H1 (cell line): ENCODE measurements at regions not wholly inside any gene's neighbourhood (a gene's known extent, or its start where the extent isn't known, plus 50 kb on each side); places are given as distances from the start of the nearest gene placed in this dataset.

Experiments used
- CTCF ChIA-PET: fragments of 300-600 bp; sonication (Branson Sonifier 250); formaldehyde crosslinking; loops from one replicate; lab custom pipeline; 2021; ENCODE audit not compliant: partially characterized antibody; lab: Charles Lee
- POLR2A ChIA-PET: fragments of 300-600 bp; sonication (Branson Sonifier 250); formaldehyde crosslinking; loops from one replicate; lab custom pipeline; 2021; ENCODE audit warnings: inconsistent platforms; ENCODE audit not compliant: partially characterized antibody; lab: Charles Lee
- DNase-seq, 2 experiments: peaks; one replicate each; pipeline versions ENCODE4 v3.0.0 to v3.0.0-alpha.2; 2010 to 2022; ENCODE audit warnings: low spot score in 2 of 2, low read depth in 1 of 2, mixed read lengths in 1 of 2
- FAIRE-seq: peaks from 2 replicates; lab custom pipeline; 2011; peaks lifted over from hg19 to GRCh38; lab: Jason Lieb, UNC
- H2AFZ ChIP-seq: 2 replicates; pipeline ENCODE4 v1.8.1; 2012; ENCODE audit warnings: low read length, inconsistent platforms
- H2AK5ac ChIP-seq: 2 replicates; pipeline ENCODE4 v1.6.1; 2013; ENCODE audit warnings: low read depth, low read length
- H2BK120ac ChIP-seq: replicated peaks from 2 replicates; pipeline ENCODE3; 2013; ENCODE audit warnings: low read depth, low read length, inconsistent platforms
- H2BK12ac ChIP-seq: 2 replicates; pipeline ENCODE4 v1.6.1; 2013; ENCODE audit warnings: low read depth, low read length
- H2BK15ac ChIP-seq: 2 replicates; pipeline ENCODE4 v1.6.1; 2013; ENCODE audit warnings: low read length
- H2BK20ac ChIP-seq: 2 replicates; pipeline ENCODE4 v1.6.1; 2013; ENCODE audit warnings: low read length
- H2BK5ac ChIP-seq: 2 replicates; pipeline ENCODE4 v1.6.1; 2013; ENCODE audit warnings: low read depth, low read length
- H3K14ac ChIP-seq: 2 replicates; pipeline ENCODE4 v1.6.1; 2013; ENCODE audit warnings: inconsistent platforms; ENCODE audit not compliant: insufficient read length
- H3K18ac ChIP-seq: 2 replicates; pipeline ENCODE4 v1.6.1; 2013; ENCODE audit warnings: low read length; ENCODE audit errors: extremely low read depth
- H3K23ac ChIP-seq: 2 replicates; pipeline ENCODE4 v1.6.1; 2013; ENCODE audit warnings: inconsistent platforms; ENCODE audit not compliant: insufficient read length
- H3K23me2 ChIP-seq: 2 replicates; pipeline ENCODE4 v1.6.1; 2013; ENCODE audit warnings: low read depth, low read length
- H3K27ac ChIP-seq: 2 replicates; pipeline ENCODE4 v1.6.1; 2011; ENCODE audit warnings: low read depth, low read length, inconsistent platforms
- H3K27me3 ChIP-seq, 4 experiments: replicated peaks in 1 of 4; 1 replicate in 1 of 4; 2 replicates in 3 of 4; pipeline versions ENCODE4 v1.6.1 to v1.8.1; 2011 to 2013; ENCODE audit warnings: low read length in 3 of 4, mild to moderate bottlenecking in 3 of 4, inconsistent platforms in 2 of 4, mixed read lengths in 2 of 4, moderate library complexity in 1 of 4; ENCODE audit not compliant: control insufficient read depth in 3 of 4, insufficient read depth in 3 of 4; ENCODE audit errors: extremely low read depth in 1 of 4
- H3K36me3 ChIP-seq, 4 experiments: 2 replicates each; pipeline versions ENCODE4 v1.6.1 to v1.8.1; 2011 to 2013; ENCODE audit warnings: mild to moderate bottlenecking in 4 of 4, low read length in 3 of 4, moderate library complexity in 2 of 4, control low read depth in 1 of 4, inconsistent platforms in 1 of 4; ENCODE audit not compliant: insufficient read depth in 4 of 4, control insufficient read depth in 2 of 4
- H3K4ac ChIP-seq: replicated peaks from 2 replicates; pipeline ENCODE3; 2013; ENCODE audit warnings: low read length, low read depth, mixed read lengths, inconsistent platforms; ENCODE audit not compliant: insufficient read length
- H3K4me1 ChIP-seq, 4 experiments: replicated peaks in 1 of 4; 1 replicate in 1 of 4; 2 replicates in 3 of 4; pipeline versions ENCODE4 v1.6.1 to v1.8.1; 2011 to 2013; ENCODE audit warnings: low read length in 3 of 4, inconsistent platforms in 2 of 4, mixed read lengths in 1 of 4; ENCODE audit not compliant: insufficient read depth in 4 of 4, control insufficient read depth in 3 of 4
- H3K4me2 ChIP-seq, 2 experiments: 2 replicates each; pipeline versions ENCODE4 v1.6.1 to v1.8.1; 2011 to 2013; ENCODE audit warnings: low read depth in 2 of 2, low read length in 2 of 2, control low read depth in 1 of 2, inconsistent platforms in 1 of 2, mild to moderate bottlenecking in 1 of 2; ENCODE audit not compliant: insufficient read depth in 1 of 2
- H3K4me3 ChIP-seq, 4 experiments: fragments of 200-600, 300-600 bp in 1 of 4; sonication (generic), shearing (Covaris generic), sonication (Bioruptor Twin) in 1 of 4; 2 replicates each; pipeline versions ENCODE4 v1.5.1 to v1.8.1; 2011 to 2016; ENCODE audit warnings: low read length in 4 of 4, low read depth in 3 of 4, control low read depth in 2 of 4, inconsistent platforms in 2 of 4, mild to moderate bottlenecking in 2 of 4, mixed read lengths in 1 of 4, moderate library complexity in 1 of 4; ENCODE audit not compliant: insufficient read depth in 2 of 4; ENCODE audit errors: extremely low read depth in 1 of 4
- H3K56ac ChIP-seq: replicated peaks from 2 replicates; pipeline ENCODE3; 2013; ENCODE audit warnings: low read depth, mild to moderate bottlenecking, mixed read lengths, low read length, inconsistent platforms; ENCODE audit not compliant: insufficient read length
- H3K79me1 ChIP-seq: 2 replicates; pipeline ENCODE4 v1.6.1; 2013; ENCODE audit warnings: low read depth, low read length, control low read depth
- H3K79me2 ChIP-seq, 2 experiments: 2 replicates each; pipeline versions ENCODE4 v1.6.1 to v1.8.1; 2012 to 2013; ENCODE audit warnings: low read length in 2 of 2, mild to moderate bottlenecking in 2 of 2, inconsistent platforms in 1 of 2; ENCODE audit not compliant: insufficient read depth in 2 of 2, control insufficient read depth in 1 of 2
- H3K9ac ChIP-seq, 4 experiments: replicated peaks in 1 of 4; 1 replicate in 1 of 4; 2 replicates in 3 of 4; pipeline versions ENCODE4 v1.6.1 to v1.8.1; 2011 to 2013; ENCODE audit warnings: low read depth in 3 of 4, low read length in 3 of 4, control low read depth in 2 of 4, mild to moderate bottlenecking in 2 of 4, moderate library complexity in 2 of 4, inconsistent platforms in 1 of 4; ENCODE audit errors: extremely low read depth in 1 of 4
- H3K9me3 ChIP-seq, 2 experiments: 2 replicates each; pipeline versions ENCODE4 v1.6.1 to v1.8.1; 2012 to 2013; ENCODE audit warnings: mild to moderate bottlenecking in 2 of 2, moderate library complexity in 2 of 2, control low read depth in 1 of 2, inconsistent platforms in 1 of 2, low read depth in 1 of 2, low read length in 1 of 2, mixed read lengths in 1 of 2; ENCODE audit not compliant: insufficient read depth in 2 of 2
- H4K20me1 ChIP-seq, 2 experiments: replicated peaks in 1 of 2; 2 replicates each; pipeline versions ENCODE3 to v1.8.1; 2011 to 2013; ENCODE audit warnings: inconsistent platforms in 2 of 2, low read length in 2 of 2, mild to moderate bottlenecking in 1 of 2; ENCODE audit not compliant: insufficient read depth in 2 of 2, control insufficient read depth in 1 of 2
- H4K5ac ChIP-seq: 2 replicates; pipeline ENCODE4 v1.6.1; 2013; ENCODE audit warnings: low read length, low read depth, mixed read lengths, inconsistent platforms; ENCODE audit not compliant: insufficient read length
- H4K8ac ChIP-seq: 2 replicates; pipeline ENCODE4 v1.8.0; 2013; ENCODE audit warnings: mild to moderate bottlenecking, moderate library complexity, low read length, inconsistent platforms; ENCODE audit not compliant: insufficient read depth; ENCODE audit errors: extremely low read depth
- H4K91ac ChIP-seq: replicated peaks from 2 replicates; pipeline ENCODE3; 2013; ENCODE audit warnings: low read length, mixed read lengths, inconsistent platforms; ENCODE audit not compliant: insufficient read length
- CHD1 ChIP-seq: IDR thresholded peaks from 2 replicates; pipeline ENCODE4 v1.6.1; 2012; ENCODE audit warnings: low read depth, low read length, improper control_type of control experiment
- E2F6 ChIP-seq: IDR thresholded peaks from 2 replicates; pipeline ENCODE4 v1.6.1; 2012; ENCODE audit warnings: inconsistent platforms
- FOSL1 ChIP-seq: IDR thresholded peaks from 2 replicates; pipeline ENCODE4 v1.6.1; 2011; ENCODE audit warnings: mild to moderate bottlenecking, low read depth, low read length, moderate library complexity; ENCODE audit not compliant: insufficient read depth
- JUN ChIP-seq: IDR thresholded peaks from 2 replicates; pipeline ENCODE4 v1.6.1; 2011; ENCODE audit warnings: low read depth, mild to moderate bottlenecking, improper control_type of control experiment, low read length
- JUND ChIP-seq: IDR thresholded peaks from 2 replicates; pipeline ENCODE4 v1.6.1; 2011; ENCODE audit warnings: mild to moderate bottlenecking, improper control_type of control experiment, low read length
- MAFK ChIP-seq: IDR thresholded peaks from 2 replicates; pipeline ENCODE4 v1.6.1; 2012; ENCODE audit warnings: low read depth, mild to moderate bottlenecking, improper control_type of control experiment, low read length
- PHF8 ChIP-seq: fragments of 200-600 bp; sonication (generic); conservative IDR thresholded peaks from 2 replicates; pipeline ENCODE4 v1.7.1; 2012; ENCODE audit warnings: low read depth, mild to moderate bottlenecking, inconsistent platforms, low read length, moderate library complexity
- SAP30 ChIP-seq: fragments of 300-600 bp; sonication (generic); IDR thresholded peaks from 2 replicates; pipeline ENCODE4 v1.7.1; 2012; ENCODE audit warnings: low read length, moderate library complexity, mild to moderate bottlenecking, inconsistent platforms; ENCODE audit not compliant: insufficient read depth, insufficient replicate concordance
- SIRT6 ChIP-seq: IDR thresholded peaks from one replicate; pipeline ENCODE4 v1.7.1; 2012; ENCODE audit warnings: low read length, inconsistent platforms
- SRF ChIP-seq: IDR thresholded peaks from 2 replicates; pipeline ENCODE4 v1.6.1; 2011; ENCODE audit warnings: mild to moderate bottlenecking, low read depth, low read length, moderate library complexity
- TBP ChIP-seq: IDR thresholded peaks from 2 replicates; pipeline ENCODE4 v1.6.1; 2011; ENCODE audit warnings: low read depth, low read length, improper control_type of control experiment
- YY1 ChIP-seq: IDR thresholded peaks from 2 replicates; pipeline ENCODE4 v1.6.1; 2011; ENCODE audit warnings: low read depth, mild to moderate bottlenecking, low read length
- WGBS, 2 experiments: shearing (Covaris generic) in 1 of 2; methylation state at CpG; one replicate each; pipeline versions ENCODE4 v1.1.6 to v1.1.7; 2013 to 2015; ENCODE audit warnings: low lambda C conversion rate in 2 of 2, mixed read lengths in 2 of 2, inconsistent platforms in 1 of 2, low coverage in 1 of 2, missing lambda C conversion rate in 1 of 2; ENCODE audit not compliant: insufficient replicate concordance in 2 of 2, insufficient coverage in 1 of 2, insufficient read length in 1 of 2; ENCODE audit errors: extremely low coverage in 1 of 2, missing lambda C conversion rate in 1 of 2; 5-methylcytosine and 5-hydroxymethylcytosine counted together

- H3K4me3 ChIP-seq: no peak overlapping the region
- H2BK12ac ChIP-seq: no peak overlapping the region
- no peak overlapping the region for H3K4ac ChIP-seq
- WGBS, 2 experiments: 77% methylated on average over 7 of the region's 7 CpGs; no CpG with 5 or more reads in 1 of the 2 experiments
- no peak overlapping the region for H4K5ac ChIP-seq
- H3K56ac ChIP-seq: no peak overlapping the region
- H2BK120ac ChIP-seq: no peak overlapping the region
- TF ChIP-seq TBP: no peak
- TF ChIP-seq CHD1: no peak
- TF ChIP-seq PHF8: no peak
- no peak for TF ChIP-seq MAFK
- no peak for TF ChIP-seq SIRT6
- TF ChIP-seq JUND: no peak
- no peak for TF ChIP-seq SRF
- TF ChIP-seq YY1: no peak
- TF ChIP-seq FOSL1: no peak
- TF ChIP-seq SAP30: no peak
- TF ChIP-seq E2F6: no peak
- no peak for TF ChIP-seq JUN
- no peak overlapping the region for H3K9ac ChIP-seq
- H4K20me1 ChIP-seq: no peaks in the 10 kb centered on the region
- H3K18ac ChIP-seq: no peak overlapping the region
- no peaks in the 10 kb centered on the region for H3K79me1 ChIP-seq
- FAIRE-seq: no peak
- H2BK15ac ChIP-seq: no peak overlapping the region
- no peak overlapping the region for H2AFZ ChIP-seq
- ChIA-PET CTCF (no interaction called here), POLR2A (no interaction called here)
- no peak overlapping the region for H3K4me2 ChIP-seq
- no peaks in the 10 kb centered on the region; a peak in 1 of 4 replicates for H3K9me3 ChIP-seq
- no peak overlapping the region for H2BK5ac ChIP-seq
- H3K4me1 ChIP-seq: no peaks in the 10 kb centered on the region
- H3K14ac ChIP-seq: no peak overlapping the region
- no peak overlapping the region for H3K23ac ChIP-seq
- DNase-seq: no peak
- H3K36me3 ChIP-seq: no peaks in the 10 kb centered on the region
- H3K23me2 ChIP-seq: no peaks in the 10 kb centered on the region
- H4K91ac ChIP-seq: no peak overlapping the region
- no peaks in the 10 kb centered on the region for H3K27me3 ChIP-seq
- H3K79me2 ChIP-seq: no peaks in the 10 kb centered on the region
- H3K27ac ChIP-seq: no peak overlapping the region
- no peak overlapping the region for H2AK5ac ChIP-seq
- no peak overlapping the region for H2BK20ac ChIP-seq
- no peak overlapping the region for H4K8ac ChIP-seq
Measured at GRCh38 chr10:47187592-47187991, 112.4 kb upstream of the GDF10 start.
